Endodermal cell (in vitro differentiated cells): ENCODE measurements at regions not wholly inside any gene's neighbourhood (a gene's known extent, or its start where the extent isn't known, plus 50 kb on each side); places are given as distances from the start of the nearest gene placed in this dataset.

ENCODE experiments used
- DNase-seq: peaks from one replicate; pipeline ENCODE4 v3.0.0-alpha.2; 2017
- H3K27ac ChIP-seq: 2 replicates; pipeline ENCODE4 v1.5.1; 2013; ENCODE audit warnings: mild to moderate bottlenecking, low read depth, low read length, moderate library complexity
- H3K27me3 ChIP-seq: 2 replicates; pipeline ENCODE4 v1.6.1; 2013; ENCODE audit warnings: mild to moderate bottlenecking, low read length, moderate library complexity; ENCODE audit not compliant: insufficient read depth, control insufficient read depth, poor library complexity, severe bottlenecking
- H3K36me3 ChIP-seq: 2 replicates; pipeline ENCODE4 v1.7.0; 2013; ENCODE audit warnings: mild to moderate bottlenecking, low read length, moderate library complexity; ENCODE audit not compliant: control insufficient read depth, insufficient read depth
- H3K4me1 ChIP-seq: one replicate; pipeline ENCODE4 v1.7.0; 2013; ENCODE audit warnings: low read length; ENCODE audit not compliant: control insufficient read depth, insufficient read depth
- H3K4me3 ChIP-seq: 2 replicates; pipeline ENCODE4 v1.5.1; 2013; ENCODE audit warnings: mild to moderate bottlenecking, low read length, moderate library complexity
- H3K9ac ChIP-seq: 2 replicates; pipeline ENCODE4 v1.6.1; 2013; ENCODE audit warnings: mild to moderate bottlenecking, low read length, moderate library complexity; ENCODE audit not compliant: poor library complexity, severe bottlenecking; ENCODE audit errors: extremely low read depth
- H3K9me3 ChIP-seq: 2 replicates; pipeline ENCODE4 v1.6.1; 2013; ENCODE audit warnings: mild to moderate bottlenecking, low read length, moderate library complexity; ENCODE audit not compliant: control insufficient read depth
- H3K27ac Mint-ChIP-seq: 2 replicates; pipeline ENCODE4 v1.8.0; 2020; ENCODE audit warnings: mixed read lengths
- H3K27me3 Mint-ChIP-seq: 2 replicates; pipeline ENCODE4 v1.8.0; 2021; ENCODE audit warnings: mild to moderate bottlenecking, mixed read lengths; ENCODE audit not compliant: insufficient read depth
- H3K36me3 Mint-ChIP-seq: 2 replicates; pipeline ENCODE4 v1.8.0; 2020; ENCODE audit warnings: low read depth, mixed read lengths
- H3K4me1 Mint-ChIP-seq: 2 replicates; pipeline ENCODE4 v1.8.0; 2020; ENCODE audit warnings: mixed read lengths
- H3K4me3 Mint-ChIP-seq: 2 replicates; pipeline ENCODE4 v1.8.0; 2020; ENCODE audit warnings: mild to moderate bottlenecking, moderate library complexity, mixed read lengths
- H3K9me3 Mint-ChIP-seq: 2 replicates; pipeline ENCODE4 v1.8.0; 2020; ENCODE audit warnings: mild to moderate bottlenecking, mixed read lengths
- WGBS, 2 experiments: methylation state at CpG; one replicate each; pipeline versions ENCODE4 v1.1.5 to v1.1.7; 2013; ENCODE audit warnings: missing lambda C conversion rate in 2 of 2, mixed read lengths in 1 of 2; ENCODE audit not compliant: insufficient coverage in 1 of 2, insufficient read length in 1 of 2; 5-methylcytosine and 5-hydroxymethylcytosine counted together
- TF ChIP-seq, protein P1 (sequence below): fragments of 200-600 bp; sonication (generic); conservative IDR thresholded peaks from 2 replicates; pipeline ENCODE4 v1.5.0; 2021; ENCODE audit warnings: antibody characterized with exemption, mild to moderate bottlenecking

DNA sequence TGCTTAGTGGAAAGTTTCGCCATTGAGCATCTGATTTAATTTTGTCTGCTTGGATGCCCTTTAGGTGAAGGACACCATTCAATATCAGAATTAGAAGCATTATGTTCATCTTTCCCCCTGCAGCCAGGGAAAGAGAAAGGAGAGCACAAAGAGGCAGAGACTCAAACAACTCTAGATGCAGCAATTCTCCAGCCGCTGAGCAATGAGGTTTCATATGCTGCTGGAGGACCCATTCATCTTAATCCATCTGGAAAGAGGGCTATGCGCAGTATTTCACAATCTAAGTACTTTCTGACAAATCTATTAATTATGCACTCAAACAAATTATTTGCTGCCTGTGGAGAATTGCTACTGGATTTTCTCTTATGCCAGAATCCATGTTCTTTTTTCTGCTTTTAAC, 527.0 kb upstream of the TUSC1 start:
- H3K27me3 ChIP-seq, result no peaks in the 10 kb centered on the region
- no peaks in the 10 kb centered on the region for H3K36me3 ChIP-seq
- Mint-ChIP-seq H3K36me3 (no peaks in the 10 kb centered on the region), H3K4me1 (no peaks in the 10 kb centered on the region), H3K9me3 (no peaks in the 10 kb centered on the region), H3K27me3 (no peaks in the 10 kb centered on the region), H3K4me3 (no peak overlapping the region), H3K27ac (no peak overlapping the region)
- no peaks in the 10 kb centered on the region for H3K9me3 ChIP-seq
- no peak overlapping the region for H3K9ac ChIP-seq
- TF ChIP-seq, protein P1, sequence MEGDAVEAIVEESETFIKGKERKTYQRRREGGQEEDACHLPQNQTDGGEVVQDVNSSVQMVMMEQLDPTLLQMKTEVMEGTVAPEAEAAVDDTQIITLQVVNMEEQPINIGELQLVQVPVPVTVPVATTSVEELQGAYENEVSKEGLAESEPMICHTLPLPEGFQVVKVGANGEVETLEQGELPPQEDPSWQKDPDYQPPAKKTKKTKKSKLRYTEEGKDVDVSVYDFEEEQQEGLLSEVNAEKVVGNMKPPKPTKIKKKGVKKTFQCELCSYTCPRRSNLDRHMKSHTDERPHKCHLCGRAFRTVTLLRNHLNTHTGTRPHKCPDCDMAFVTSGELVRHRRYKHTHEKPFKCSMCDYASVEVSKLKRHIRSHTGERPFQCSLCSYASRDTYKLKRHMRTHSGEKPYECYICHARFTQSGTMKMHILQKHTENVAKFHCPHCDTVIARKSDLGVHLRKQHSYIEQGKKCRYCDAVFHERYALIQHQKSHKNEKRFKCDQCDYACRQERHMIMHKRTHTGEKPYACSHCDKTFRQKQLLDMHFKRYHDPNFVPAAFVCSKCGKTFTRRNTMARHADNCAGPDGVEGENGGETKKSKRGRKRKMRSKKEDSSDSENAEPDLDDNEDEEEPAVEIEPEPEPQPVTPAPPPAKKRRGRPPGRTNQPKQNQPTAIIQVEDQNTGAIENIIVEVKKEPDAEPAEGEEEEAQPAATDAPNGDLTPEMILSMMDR, result no peak
- H3K4me3 ChIP-seq, result no peak overlapping the region
- no peaks in the 10 kb centered on the region for H3K4me1 ChIP-seq
- no peak overlapping the region for H3K27ac ChIP-seq
- DNase-seq, result no peak
- WGBS, 2 experiments, result 90 to 95% methylated on average over 2 to 3 of the region's 3 CpGs

DNA sequence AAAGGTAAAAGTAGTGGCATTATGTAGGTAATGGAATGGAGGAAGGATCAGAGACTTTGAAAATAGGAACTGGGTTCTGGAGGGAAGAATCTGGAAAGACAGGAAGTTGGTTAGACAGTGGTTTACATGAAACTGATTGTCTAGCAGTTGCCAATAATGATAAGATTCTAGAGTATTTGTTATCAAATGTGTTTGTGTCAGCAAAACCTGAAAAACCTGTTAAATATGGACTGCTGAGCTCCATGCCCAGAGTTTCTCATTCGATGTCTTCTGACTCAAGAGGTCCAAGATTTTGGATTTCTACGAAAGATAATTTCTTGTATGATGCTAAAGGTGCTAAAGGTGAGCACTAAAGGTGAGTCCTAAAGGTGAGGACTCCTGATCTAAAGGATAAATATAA, 515.0 kb upstream of the TUSC1 start:
- H3K27ac ChIP-seq, result no peak overlapping the region
- Mint-ChIP-seq H3K4me1 (no peaks in the 10 kb centered on the region), H3K36me3 (no peaks in the 10 kb centered on the region), H3K9me3 (peaks cover 6% of the 10 kb centered on the region), H3K27ac (no peak overlapping the region), H3K27me3 (no peaks in the 10 kb centered on the region), H3K4me3 (no peak overlapping the region)
- no peak overlapping the region for H3K4me3 ChIP-seq
- TF ChIP-seq, protein P1, result no peak
- H3K4me1 ChIP-seq, result no peaks in the 10 kb centered on the region
- DNase-seq, result no peak
- no peak overlapping the region for H3K9ac ChIP-seq
- H3K9me3 ChIP-seq, result no peaks in the 10 kb centered on the region
- 95 to 97% methylated on average over 2 of the region's 2 CpGs for WGBS, 2 experiments
- no peaks in the 10 kb centered on the region for H3K27me3 ChIP-seq
- H3K36me3 ChIP-seq, result no peaks in the 10 kb centered on the region

DNA sequence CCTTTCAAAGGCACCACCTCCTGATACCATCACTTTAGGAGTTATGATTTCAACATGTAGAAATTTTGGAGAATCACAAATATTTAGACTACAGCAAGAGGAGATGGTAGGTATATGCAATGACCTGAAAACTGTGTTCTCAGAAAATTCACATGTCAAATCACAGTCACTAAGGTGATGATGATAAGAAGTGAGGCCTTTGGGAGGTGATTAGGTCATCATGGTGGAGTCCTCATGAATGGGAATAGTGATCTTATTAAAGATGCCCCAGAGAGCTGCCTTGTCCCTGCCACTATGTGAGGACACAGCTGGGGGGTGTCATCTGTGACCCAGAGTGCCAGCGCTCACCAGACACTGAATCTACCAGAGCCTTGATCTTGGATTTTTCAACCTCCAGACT, 513.5 kb upstream of the TUSC1 start:
- DNase-seq, result no peak
- Histone ChIP-seq H3K27me3 (no peaks in the 10 kb centered on the region), H3K27ac (no peak overlapping the region), H3K4me1 (no peaks in the 10 kb centered on the region), H3K36me3 (no peaks in the 10 kb centered on the region), H3K9ac (no peak overlapping the region), H3K4me3 (no peak overlapping the region), H3K9me3 (no peaks in the 10 kb centered on the region)
- TF ChIP-seq, protein P1, result no peak
- H3K9me3 Mint-ChIP-seq, result peaks cover 6% of the 10 kb centered on the region
- H3K27me3 Mint-ChIP-seq, result no peaks in the 10 kb centered on the region
- no peak overlapping the region for H3K4me3 Mint-ChIP-seq
- no peak overlapping the region for H3K27ac Mint-ChIP-seq
- 100% methylated on average over 1 of the region's 1 CpG; no CpG with 5 or more reads in 1 of the 2 experiments for WGBS, 2 experiments
- no peaks in the 10 kb centered on the region for H3K4me1 Mint-ChIP-seq
- H3K36me3 Mint-ChIP-seq, result no peaks in the 10 kb centered on the region
